GM19043 (cell line): ENCODE measurements at regions not wholly inside any gene's neighbourhood (a gene's known extent, or its start where the extent isn't known, plus 50 kb on each side); places are given as distances from the start of the nearest gene placed in this dataset.
"Not testable (repeated sequence)": the region's sequence is repeated elsewhere in the genome, so short reads cannot be mapped to it uniquely, and the experiment has no call there.

ENCODE experiments used
- ATAC-seq: cut with Tn5 transposase; IDR thresholded peaks from one replicate; pipeline ENCODE4 v1.9.1; 2021; ENCODE audit warnings: low read depth; ENCODE audit not compliant: unreplicated experiment

DNA sequence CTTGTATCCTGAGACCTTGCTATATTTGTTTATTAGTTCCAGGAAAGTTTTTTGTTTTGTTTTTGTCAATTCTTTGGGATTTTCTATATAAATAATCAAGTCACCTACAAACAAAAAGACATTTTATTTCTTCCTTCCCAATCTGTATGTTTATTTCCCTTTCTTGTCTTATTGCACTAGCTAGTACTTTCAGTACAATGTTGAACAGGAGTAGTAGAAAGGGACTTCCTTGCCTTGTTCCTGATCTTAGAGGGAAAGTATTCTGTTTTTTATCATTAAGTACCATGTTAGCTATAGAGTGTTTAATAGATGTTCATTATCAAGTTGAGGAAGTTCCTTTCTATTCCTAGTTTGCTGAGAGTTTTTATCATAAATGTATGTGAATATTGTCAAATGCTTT lies 119.5 kb upstream of the TLE4 start:
- ATAC-seq: no peak

DNA sequence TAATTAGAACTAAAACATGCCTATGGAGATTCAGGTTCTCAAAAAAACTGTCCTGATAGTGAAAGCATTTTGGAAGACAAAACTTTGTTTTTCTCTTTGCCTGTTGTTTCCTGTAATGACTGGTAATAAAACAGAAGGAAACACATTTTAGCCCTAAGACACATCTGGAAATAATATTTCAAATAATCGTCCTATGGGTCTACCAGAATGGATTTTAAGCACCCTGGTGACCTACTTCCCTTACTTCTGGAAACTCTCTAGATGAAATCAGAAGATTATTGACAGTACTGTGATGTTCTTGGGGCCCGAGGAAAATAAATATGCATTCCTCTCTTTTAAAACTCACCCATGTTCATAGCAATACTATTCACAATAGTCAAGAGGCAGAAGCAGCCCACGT lies 110.1 kb upstream of the TLE4 start:
- ATAC-seq: no peak

DNA sequence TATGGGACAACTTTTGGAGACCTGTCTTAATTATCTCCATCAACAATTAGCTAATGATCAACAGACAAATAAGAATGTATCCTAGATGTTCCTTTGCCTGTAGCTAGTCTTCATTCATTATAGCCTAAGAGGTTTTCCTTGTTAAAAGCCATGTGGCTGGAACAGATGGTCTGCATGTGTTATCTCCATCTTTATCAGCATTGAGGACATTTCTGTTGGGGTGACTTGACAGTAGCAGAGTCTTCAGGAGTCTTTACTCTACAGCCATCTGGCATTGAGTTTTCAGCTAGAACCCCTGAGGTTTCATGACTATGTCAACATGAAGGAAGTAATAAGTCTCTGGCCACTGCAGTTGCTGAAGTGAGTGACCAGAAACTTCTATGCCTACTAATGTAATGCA lies 106.6 kb upstream of the TLE4 start:
- ATAC-seq: no peak

DNA sequence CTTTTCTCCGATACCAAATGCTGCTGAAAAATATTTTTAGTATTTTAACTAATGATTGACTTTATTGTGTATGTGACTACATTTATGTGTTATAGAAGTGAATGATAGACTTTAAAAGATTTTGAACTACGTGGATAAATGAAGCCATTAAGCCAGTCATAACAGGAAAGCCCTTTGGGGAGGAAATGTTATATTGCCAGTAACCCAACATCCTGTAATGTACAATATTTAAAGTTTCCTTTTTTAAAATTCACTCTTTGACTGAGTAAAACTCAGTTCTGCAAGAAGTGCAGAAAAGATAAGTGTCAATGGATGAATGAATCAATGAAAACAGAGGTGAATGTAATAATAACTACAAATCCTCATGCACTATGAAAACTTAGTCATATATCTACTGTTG lies 102.6 kb upstream of the TLE4 start:
- no peak for ATAC-seq

DNA sequence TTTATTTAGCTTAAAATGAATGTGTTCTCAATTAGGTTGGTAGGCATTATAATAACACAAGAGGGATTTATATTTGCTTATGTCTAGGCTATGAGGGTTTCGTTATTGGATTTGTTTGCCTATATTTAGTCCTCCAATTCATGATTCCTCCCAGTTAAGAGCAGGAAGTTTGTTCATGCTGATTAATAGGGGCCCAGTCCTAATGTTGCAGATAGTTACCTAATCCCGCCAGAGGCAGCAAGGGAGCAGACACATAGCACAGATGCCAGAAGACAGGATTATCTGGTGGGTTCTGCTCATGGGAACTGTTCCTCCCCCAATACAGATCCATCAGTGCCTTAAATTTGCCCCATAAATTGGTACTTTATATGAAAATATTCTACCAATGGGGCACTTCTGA lies 100.8 kb upstream of the TLE4 start:
- ATAC-seq: no peak

DNA sequence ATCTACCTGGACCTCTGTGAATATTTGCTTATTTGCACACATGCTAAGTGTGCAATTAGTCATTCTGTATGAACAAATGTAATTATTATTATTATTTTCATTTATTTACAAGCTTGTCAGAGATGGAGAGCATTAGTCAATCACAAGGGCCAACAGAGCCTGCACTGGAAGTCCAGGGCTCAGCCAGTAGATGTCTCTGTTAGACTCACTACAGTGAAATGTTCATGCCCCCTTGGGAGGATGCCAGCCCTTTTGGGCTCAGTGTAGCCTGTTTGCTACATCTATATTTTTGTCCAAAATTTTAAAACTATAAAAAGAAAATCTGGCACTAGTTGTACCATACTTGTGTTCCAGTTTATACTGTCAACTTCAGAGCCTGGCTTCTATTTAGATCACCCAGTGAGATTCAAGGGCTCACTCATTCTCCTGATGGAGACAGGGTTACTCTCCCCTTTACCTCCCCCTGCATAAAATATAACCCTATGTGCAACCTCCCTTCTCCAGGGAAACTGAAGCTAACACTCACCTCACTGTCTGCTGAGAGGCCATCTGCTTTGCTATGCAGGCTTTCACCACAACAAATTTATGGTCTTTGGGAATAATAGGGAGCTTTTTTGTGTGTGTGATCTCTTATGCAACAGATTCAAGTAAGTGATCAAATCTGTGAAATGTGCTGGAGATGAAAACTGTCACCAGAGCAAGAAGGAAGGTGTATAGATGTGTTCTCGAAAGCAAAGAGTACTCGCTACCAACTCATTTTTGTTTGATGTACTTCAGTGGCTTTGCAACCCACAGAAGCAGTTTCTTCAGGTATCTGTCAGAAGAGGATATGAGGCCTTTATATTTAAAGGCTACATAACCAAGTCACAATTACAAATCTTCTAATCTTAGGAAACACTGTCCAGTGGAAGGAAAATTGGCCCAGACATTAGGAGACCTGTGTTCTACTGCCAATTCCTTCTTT lies 99.9 kb upstream of the TLE4 start:
- ATAC-seq: no peak

DNA sequence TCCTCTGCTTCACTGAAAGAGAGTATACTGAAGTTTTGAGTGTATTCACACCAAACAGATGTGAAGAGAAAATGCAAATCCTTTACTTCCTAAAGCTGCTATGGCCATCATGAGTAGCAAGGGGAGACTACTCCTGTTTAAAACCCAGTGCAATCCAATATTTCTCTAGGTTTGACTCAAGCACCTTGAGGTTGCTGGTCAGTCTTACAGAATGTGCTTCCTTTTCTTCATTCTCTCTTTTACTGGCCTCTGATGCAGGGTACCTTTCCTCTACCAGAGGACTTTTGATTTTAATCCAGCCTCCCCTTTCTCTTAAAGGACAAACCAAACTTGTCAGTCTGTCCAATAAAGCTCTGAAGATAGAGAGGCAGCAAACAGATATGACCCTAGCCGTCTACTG lies 98.1 kb upstream of the TLE4 start:
- no peak for ATAC-seq

DNA sequence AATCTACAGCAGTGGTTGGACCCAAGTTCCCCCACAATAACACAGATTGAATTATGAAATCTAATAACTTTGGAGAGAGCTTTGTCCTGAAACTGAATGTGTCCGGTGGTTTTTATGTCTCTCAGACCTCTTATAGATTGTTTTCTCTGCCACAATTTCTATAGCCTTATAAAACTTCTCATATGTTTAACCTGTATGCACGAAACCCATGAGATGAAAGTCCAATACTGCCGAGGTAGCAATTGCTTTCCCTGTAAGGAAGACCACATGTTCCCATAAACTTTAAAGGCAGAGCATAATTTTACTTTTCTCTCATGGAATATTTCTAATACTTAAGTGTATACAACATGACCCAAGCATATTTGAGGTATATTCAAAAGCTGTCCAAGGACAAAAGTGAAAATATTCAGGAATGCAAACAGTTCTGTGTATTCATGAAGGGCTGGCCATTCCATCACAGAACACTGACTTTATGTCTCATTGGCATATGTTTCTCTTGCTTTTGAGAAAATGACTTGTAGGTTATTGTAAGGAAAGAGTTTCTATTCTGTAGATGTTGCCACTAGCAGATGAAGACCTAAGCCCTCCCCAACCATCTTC lies 94.4 kb upstream of the TLE4 start:
- no peak for ATAC-seq

DNA sequence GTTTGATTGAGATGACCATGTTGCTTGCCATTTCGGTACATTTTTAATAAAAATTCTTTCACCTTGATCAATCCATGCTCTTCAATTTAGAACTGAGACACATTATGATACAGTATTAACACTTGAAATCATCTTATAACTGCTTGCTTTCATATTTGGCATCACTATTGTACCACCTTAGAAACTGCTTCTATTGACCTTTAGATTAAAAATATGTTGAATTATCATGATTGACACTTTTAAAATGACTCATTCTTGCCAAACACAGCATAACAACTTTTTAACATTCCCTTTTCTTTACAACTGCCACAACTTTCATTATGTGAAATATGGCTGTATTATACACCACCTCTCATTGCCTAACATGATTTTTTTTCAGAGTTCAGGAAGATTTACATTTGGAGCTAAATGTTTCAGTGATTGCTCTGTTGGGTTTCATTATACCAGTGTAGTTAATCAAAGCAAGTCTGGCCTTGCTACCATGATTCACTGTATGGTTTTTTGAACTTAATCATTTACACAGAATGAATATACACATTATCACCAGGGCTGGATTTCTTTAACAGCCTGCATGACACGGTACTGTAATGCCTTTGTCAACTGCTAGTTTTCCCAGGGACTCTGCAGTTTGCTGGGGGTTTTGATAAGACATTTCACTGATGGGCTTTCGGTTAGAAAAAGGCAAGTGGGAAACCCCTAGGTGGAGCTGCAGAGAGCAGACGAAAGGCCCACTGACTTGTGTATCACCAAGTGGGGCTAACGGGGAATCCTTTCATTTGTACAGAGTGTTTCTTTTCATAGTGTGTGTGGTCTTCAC lies 93.6 kb upstream of the TLE4 start:
- peak; percentile 56 for ATAC-seq

DNA sequence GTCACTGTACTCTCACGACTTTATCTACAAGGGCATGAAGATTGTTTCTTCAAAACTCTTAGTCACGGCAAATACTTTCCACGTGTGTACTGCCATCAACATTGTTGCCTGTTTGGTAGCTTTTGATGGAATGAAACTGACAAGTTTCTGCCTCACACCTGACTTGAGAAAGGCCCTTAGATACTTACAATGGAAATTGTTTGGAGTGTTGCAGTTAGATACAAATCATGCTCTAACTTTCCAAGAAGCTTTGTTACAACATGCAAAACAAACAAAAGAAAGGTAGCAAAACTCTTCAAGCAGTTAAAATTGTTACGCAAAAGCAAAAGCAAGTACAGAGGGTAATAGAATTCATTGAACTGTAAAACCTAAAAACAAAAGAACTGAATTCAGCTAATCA lies 91.1 kb upstream of the TLE4 start:
- no peak for ATAC-seq

DNA sequence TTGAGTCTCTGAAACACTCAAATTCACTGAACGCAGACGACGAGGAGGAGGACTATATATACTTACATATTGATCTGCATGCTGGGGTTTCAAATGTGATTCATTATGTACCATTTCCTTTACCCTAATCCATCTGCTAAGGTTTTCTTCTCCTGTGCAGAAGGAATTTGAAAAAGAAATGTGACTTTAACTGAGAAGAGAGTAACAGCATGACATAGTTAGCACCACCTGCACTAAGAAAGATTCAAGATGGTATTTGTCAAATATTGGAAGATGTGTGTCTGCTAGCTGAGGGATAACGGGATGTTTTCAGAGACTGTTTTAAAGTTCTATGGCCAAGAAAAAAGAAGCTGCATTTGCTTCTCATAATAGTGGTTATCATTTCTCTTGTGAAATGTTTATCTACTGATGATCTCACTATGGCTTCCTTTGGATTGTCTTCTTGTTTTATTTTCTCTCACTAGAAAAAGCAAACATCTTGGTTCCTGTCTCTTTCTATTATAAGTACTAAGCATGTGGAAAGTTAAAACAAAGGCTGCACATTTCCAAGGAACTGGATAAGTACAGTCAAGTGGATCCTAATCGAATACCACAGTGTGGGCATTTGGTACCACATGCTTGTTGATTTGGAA lies 89.8 kb upstream of the TLE4 start:
- no peak for ATAC-seq

DNA sequence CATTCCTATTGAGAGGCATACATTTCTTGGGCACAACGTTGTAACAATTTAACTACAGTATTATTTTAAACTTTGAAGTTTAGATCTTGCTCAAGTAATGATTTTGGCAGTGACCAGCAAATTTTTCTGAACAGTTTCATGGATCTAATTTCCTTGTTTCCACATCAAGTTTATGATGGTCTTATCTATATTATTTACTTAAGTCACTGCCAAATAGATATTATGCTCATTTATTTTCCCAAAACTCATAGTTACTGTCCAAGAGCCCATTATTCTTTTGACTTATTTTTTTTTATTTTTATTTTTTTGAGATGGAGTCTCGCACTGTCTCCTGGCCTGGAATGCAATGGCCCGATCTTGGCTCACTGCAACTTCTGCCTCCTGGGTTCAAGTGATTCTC lies 86.5 kb upstream of the TLE4 start:
- ATAC-seq: no peak

DNA sequence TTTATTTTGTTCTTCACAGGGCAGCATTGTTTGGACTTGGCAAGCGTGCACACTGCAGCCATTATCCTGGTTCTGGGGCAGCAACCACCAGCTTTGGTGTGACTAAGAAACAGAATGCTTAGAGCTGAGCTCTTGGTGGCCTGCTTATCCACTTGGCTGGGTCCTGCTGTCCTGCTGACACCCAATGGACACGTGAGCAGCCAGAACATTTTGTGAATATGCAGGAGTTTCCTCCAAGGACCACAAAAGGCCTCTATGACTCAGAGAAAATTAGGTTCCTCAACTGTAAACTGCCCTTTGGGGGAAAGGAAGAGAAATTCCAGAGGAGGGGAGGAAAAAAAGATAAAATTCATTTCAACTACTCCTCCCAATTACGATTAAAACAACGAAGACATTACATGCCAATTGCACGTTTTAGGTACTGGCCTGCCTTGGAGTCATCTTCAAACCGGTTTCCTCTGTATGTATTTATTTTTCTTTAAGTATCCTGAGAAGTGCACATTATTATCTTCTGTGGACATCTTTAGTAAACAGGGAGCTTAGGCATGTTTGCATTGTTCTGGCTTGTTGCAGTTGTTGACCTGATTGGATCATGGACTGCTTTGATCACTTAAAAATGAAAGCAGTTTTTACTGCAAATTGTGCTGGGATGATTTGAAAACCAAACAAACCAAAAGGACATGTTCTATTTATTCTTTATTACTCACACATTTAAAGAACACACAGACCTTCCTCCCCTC lies 82.3 kb upstream of the TLE4 start:
- no peak for ATAC-seq

DNA sequence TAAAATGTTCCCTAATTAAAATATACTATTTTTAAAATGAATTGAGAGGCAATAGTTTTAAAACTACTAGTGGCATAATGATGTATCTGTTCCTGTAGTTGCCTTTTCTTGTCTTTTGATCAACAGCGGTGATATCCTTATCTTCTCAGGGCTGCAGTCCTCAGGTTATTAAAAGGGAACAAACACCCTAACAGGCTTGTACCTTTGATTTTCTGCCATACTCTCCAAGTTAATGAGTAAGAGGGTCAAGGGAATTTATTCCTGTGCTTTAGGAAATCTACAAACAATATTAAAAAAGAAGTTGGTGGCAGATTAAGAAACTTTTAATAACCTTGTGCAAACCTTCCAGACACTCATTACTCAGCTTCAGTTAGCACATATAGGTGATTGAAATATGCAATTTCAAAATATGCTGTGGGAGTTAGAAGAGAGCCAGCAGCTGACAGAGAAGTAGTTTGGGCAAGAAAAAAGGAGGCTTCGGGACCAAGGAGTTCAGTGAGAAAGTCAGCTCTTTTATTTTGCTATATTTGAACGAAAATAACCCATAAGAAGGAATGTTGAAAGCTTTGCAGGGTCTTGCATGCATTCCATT lies 81.0 kb upstream of the TLE4 start:
- no peak for ATAC-seq

DNA sequence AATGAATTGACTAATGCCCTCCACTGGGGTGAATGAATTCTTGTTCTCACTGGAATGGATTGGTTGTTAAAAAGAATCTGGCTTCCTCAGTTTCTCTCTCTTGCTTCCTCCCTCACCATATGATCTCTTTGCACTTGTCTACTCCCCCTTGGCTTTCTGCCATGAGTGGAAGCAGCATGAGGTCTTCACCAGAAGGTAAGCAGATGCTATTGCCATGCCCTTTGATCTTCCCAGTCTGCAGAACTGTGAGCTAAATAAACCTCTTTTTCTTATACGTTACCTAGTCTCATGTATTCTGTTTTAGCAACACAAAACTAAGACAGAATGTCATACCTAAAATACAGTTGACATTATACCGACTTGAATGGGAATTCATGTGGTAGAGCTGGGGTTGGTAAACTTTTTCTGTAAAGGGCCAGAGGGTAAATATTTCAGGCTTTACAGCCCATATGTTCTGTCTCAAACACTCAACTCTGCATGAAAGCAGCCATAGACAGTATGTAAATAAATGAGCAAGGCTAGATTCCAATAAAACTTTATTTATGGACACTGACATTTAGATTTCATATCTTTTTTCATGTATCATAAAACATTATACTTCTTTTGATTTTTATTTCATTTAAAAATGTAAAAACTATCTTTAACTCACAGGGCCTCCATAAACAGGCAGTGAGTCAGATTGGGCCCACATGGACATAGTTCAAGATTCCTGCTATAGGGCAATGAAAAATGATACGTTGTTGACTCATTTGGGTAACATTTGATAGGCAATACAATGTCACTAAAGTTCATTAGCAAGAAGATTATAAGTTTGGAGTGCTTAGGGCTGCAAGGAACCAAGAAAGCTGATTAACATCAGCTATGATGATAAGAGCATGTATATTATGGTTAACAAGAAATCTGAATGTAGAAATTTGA lies 79.4 kb upstream of the TLE4 start:
- no peak for ATAC-seq

DNA sequence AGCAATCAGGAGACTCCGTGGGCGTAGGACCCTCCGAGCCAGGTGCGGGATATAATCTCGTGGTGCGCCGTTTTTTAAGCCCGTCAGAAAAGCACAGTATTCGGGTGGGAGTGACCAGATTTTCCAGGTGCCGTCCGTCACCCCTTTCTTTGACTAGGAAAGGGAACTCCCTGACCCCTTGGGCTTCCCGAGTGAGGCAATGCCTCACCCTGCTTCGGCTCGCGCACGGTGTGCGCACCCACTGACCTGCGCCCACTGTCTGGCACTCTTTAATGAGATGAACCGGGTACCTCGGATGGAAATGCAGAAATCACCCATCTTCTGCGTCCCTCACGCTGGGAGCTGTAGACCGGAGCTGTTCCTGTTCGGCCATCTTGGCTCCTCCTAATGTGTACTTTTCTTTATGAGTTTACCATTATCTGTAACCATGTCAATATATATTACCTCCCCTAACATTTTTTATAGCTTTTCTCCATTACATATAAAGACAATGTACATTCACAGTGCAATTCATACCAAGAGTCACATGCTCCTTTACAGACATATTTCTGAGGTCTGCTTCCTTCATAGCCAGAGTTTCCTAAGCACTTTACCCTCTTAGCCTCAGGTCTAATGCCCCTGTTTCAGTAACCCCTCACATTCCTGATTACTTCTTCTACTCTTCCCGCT lies 71.4 kb upstream of the TLE4 start:
- not testable (repeated sequence) for ATAC-seq

DNA sequence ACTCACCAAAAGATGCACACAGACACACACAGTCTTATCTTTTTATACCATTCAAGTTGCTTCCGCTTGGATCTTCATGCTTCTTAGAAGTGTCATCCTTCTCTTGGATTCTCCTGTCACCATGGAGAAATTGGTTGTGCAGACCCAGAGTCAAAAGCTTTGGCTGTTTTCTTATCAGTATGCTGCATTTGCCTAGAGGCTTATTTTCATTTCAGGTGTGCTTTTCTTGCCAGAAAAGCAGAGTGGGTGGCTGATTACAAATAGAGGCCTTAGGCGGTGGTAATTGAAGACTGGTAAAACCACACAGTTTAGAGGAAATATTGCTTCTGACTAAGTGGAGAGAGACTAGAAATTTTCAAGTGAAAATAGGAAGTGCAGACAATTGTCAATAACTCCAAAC lies 70.2 kb upstream of the TLE4 start:
- no peak for ATAC-seq

DNA sequence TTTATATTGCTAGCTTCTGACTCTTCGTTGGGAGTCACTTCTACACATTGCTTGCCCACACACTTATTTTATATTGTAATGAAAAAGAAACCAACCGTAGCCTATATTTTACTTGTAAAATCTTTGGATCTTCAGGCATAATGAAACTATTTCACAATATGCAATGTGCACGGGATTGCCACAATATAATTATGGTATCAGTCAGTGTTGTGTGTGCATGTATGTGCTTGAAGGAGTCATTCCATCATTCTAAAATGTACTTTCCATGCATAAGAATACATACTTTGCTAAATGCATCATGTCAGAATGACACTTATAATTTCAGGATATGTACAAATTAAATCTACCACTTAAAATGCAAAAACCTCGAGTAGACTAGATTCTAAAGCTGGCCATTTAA lies 64.0 kb upstream of the TLE4 start:
- no peak for ATAC-seq
